ENCODE measurements at regions not wholly inside any gene's neighbourhood (a gene's known extent, or its start where the extent isn't known, plus 50 kb on each side); places are given as distances from the start of the nearest gene placed in this dataset.

DNA sequence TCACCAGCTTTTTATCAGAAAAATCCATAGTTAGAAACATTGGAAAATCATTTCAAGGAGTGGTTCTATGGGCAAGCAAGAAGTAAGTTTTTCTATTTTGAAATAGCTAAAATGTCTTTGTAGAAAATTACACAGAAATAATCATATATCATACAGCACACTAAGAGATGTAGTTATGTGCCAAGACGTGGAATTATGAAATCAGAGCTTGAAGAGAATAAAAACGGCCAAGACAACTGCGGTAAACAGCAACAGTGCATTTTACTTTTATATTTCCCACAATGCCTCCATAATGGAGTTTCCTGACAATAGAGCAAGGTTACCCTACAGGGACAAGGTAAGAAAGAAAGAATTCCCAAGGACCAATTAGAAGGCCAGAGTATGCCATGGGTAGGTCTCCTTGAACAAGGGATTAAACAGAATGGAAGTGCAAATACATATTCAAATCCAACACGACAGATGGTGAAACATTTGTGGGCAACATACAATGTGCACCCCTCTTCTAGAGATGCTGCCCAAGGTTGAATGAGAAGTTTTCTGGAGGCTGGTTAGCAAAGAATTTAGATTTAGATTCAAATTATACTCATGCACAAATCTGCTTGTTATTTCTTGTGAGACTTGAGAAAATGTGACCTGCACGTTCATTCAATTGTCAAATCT, 76.1 kb upstream of the BTG1 start:
- TF ChIP-seq YY1 (IDR thresholded peaks at IDR 0.05; ENCODE audit: low read depth, low read length) (no peak), RAD21 (IDR thresholded peaks at IDR 0.05; ENCODE audit: insufficient read depth, low read depth, low read length) (no peak), HCFC1 (IDR thresholded peaks at IDR 0.05; ENCODE audit: low read length) (no peak), CHD2 (IDR thresholded peaks at IDR 0.05; ENCODE audit: borderline replicate concordance, low read depth, low read length) (no peak), RFX5 (IDR thresholded peaks at IDR 0.05; ENCODE audit: low read depth, low read length) (no peak), FOXK2 (IDR thresholded peaks at IDR 0.05) (no peak), PAX8 (IDR thresholded peaks at IDR 0.05) (no peak), TCF12 (IDR thresholded peaks at IDR 0.05; ENCODE audit: low read depth, low read length) (no peak), POLR2AphosphoS5 (IDR thresholded peaks at IDR 0.05; ENCODE audit: low read length) (no peak), CREB1 (IDR thresholded peaks at IDR 0.05; ENCODE audit: low read depth) (no peak), TCF7 (IDR thresholded peaks at IDR 0.05; ENCODE audit: borderline replicate concordance) (no peak)
- TF ChIP-seq, protein P1, sequence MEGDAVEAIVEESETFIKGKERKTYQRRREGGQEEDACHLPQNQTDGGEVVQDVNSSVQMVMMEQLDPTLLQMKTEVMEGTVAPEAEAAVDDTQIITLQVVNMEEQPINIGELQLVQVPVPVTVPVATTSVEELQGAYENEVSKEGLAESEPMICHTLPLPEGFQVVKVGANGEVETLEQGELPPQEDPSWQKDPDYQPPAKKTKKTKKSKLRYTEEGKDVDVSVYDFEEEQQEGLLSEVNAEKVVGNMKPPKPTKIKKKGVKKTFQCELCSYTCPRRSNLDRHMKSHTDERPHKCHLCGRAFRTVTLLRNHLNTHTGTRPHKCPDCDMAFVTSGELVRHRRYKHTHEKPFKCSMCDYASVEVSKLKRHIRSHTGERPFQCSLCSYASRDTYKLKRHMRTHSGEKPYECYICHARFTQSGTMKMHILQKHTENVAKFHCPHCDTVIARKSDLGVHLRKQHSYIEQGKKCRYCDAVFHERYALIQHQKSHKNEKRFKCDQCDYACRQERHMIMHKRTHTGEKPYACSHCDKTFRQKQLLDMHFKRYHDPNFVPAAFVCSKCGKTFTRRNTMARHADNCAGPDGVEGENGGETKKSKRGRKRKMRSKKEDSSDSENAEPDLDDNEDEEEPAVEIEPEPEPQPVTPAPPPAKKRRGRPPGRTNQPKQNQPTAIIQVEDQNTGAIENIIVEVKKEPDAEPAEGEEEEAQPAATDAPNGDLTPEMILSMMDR (IDR thresholded peaks at IDR 0.05 in 2 of 3, conservative IDR thresholded peaks at IDR 0.05 in 1 of 3; ENCODE audit: control insufficient read depth in 2 of 3, extremely low read depth in 1 of 3, insufficient read depth in 1 of 3, low read depth in 3 of 3, low read length in 3 of 3), result no peak
- TF ChIP-seq, protein P2, sequence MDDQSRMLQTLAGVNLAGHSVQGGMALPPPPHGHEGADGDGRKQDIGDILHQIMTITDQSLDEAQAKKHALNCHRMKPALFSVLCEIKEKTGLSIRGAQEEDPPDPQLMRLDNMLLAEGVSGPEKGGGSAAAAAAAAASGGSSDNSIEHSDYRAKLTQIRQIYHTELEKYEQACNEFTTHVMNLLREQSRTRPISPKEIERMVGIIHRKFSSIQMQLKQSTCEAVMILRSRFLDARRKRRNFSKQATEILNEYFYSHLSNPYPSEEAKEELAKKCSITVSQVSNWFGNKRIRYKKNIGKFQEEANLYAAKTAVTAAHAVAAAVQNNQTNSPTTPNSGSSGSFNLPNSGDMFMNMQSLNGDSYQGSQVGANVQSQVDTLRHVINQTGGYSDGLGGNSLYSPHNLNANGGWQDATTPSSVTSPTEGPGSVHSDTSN (IDR thresholded peaks at IDR 0.05; ENCODE audit: insufficient replicate concordance, low read depth, low read length), result no peak
- TF ChIP-seq, protein P3, sequence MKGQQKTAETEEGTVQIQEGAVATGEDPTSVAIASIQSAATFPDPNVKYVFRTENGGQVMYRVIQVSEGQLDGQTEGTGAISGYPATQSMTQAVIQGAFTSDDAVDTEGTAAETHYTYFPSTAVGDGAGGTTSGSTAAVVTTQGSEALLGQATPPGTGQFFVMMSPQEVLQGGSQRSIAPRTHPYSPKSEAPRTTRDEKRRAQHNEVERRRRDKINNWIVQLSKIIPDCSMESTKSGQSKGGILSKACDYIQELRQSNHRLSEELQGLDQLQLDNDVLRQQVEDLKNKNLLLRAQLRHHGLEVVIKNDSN (IDR thresholded peaks at IDR 0.05; ENCODE audit: borderline replicate concordance, extremely low read length, insufficient read depth, low read depth, low read length), result no peak

Measured in GM12878 (cell line).